Neural progenitor cell (in vitro differentiated cells): ENCODE measurements at regions not wholly inside any gene's neighbourhood (a gene's known extent, or its start where the extent isn't known, plus 50 kb on each side); places are given as distances from the start of the nearest gene placed in this dataset.

Source experiments
- DNase-seq: peaks from one replicate; pipeline ENCODE4 v3.0.0-alpha.2; 2016; ENCODE audit warnings: low spot score
- H2AFZ ChIP-seq: fragments of 200-600 bp; sonication (generic); replicated peaks from 2 replicates; pipeline ENCODE4 v1.6.1; 2016; ENCODE audit warnings: antibody characterized with exemption
- H3F3A ChIP-seq: fragments of 200-600 bp; sonication (generic); 2 replicates; pipeline ENCODE4 v1.6.1; 2016; ENCODE audit warnings: antibody characterized with exemption, low read depth
- H3K27ac ChIP-seq: fragments of 200-600 bp; sonication (generic); 2 replicates; pipeline ENCODE4 v1.5.1; 2016; ENCODE audit warnings: mild to moderate bottlenecking
- H3K27me3 ChIP-seq: fragments of 200-600 bp; sonication (generic); 2 replicates; pipeline ENCODE4 v1.6.1; 2016; ENCODE audit warnings: mild to moderate bottlenecking, moderate library complexity
- H3K36me3 ChIP-seq: fragments of 200-600 bp; sonication (generic); 2 replicates; pipeline ENCODE4 v1.5.1; 2016
- H3K4me1 ChIP-seq: fragments of 200-600 bp; sonication (generic); 2 replicates; pipeline ENCODE4 v1.6.1; 2016; ENCODE audit warnings: mixed run types
- H3K4me2 ChIP-seq: fragments of 200-600 bp; sonication (generic); 2 replicates; pipeline ENCODE4 v1.6.1; 2016
- H3K4me3 ChIP-seq: fragments of 200-600 bp; sonication (generic); 2 replicates; pipeline ENCODE4 v1.5.1; 2016
- H3K79me2 ChIP-seq: fragments of 200-600 bp; sonication (generic); 2 replicates; pipeline ENCODE4 v1.6.1; 2016; ENCODE audit warnings: low read depth
- H3K9ac ChIP-seq: fragments of 200-600 bp; sonication (generic); 2 replicates; pipeline ENCODE4 v1.6.1; 2016
- H3K9me3 ChIP-seq: fragments of 200-600 bp; sonication (generic); 2 replicates; pipeline ENCODE4 v1.5.1; 2016; ENCODE audit warnings: low read depth
- H4K20me1 ChIP-seq: fragments of 200-600 bp; sonication (generic); 2 replicates; pipeline ENCODE4 v1.6.1; 2016; ENCODE audit warnings: low read depth
- H3K27ac Mint-ChIP-seq: 3 replicates; pipeline ENCODE4 v1.8.0; 2021; ENCODE audit warnings: mixed read lengths
- H3K27me3 Mint-ChIP-seq: 2 replicates; pipeline ENCODE4 v1.8.0; 2022; ENCODE audit warnings: low read depth, mild to moderate bottlenecking, inconsistent platforms, moderate library complexity, mixed read lengths; ENCODE audit not compliant: insufficient read depth
- H3K36me3 Mint-ChIP-seq: 3 replicates; pipeline ENCODE4 v1.8.0; 2021; ENCODE audit warnings: mixed read lengths
- H3K4me1 Mint-ChIP-seq: 3 replicates; pipeline ENCODE4 v1.8.0; 2021; ENCODE audit warnings: mixed read lengths
- H3K4me3 Mint-ChIP-seq: 3 replicates; pipeline ENCODE4 v1.8.0; 2021; ENCODE audit warnings: mild to moderate bottlenecking, moderate library complexity, mixed read lengths
- H3K9me3 Mint-ChIP-seq: 3 replicates; pipeline ENCODE4 v1.8.0; 2020; ENCODE audit warnings: mixed read lengths
- EZH2 ChIP-seq: fragments of 200-600 bp; sonication (generic); IDR thresholded peaks from 2 replicates; pipeline ENCODE4 v1.6.1; 2017; ENCODE audit warnings: antibody characterized with exemption, mild to moderate bottlenecking, moderate library complexity
- EZH2phosphoT487 ChIP-seq: fragments of 200-600 bp; sonication (generic); IDR thresholded peaks from 2 replicates; pipeline ENCODE4 v1.6.1; 2017; ENCODE audit warnings: antibody characterized with exemption
- TF ChIP-seq, protein P1 (sequence below): fragments of 200-600 bp; sonication (generic); IDR thresholded peaks from 2 replicates; pipeline ENCODE4 v1.5.1; 2017; ENCODE audit warnings: antibody characterized with exemption, mild to moderate bottlenecking

DNA sequence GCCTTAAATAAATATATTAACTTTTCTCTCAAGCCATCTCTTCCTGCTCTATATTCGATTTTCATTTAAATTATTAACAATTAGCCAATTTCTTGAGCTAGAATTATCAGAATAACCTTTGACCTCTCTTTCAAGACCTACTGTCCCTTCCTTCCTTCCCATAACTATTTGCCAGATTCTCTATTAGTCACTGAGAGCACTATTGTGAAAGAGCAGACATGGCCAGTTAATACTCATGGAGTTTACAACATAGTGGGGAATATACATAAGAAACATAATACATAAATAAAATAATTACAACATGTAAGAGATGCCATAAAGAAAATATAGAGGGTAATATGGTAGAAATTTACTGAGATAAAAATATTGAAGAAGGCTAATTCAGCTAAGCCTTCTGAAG, 72.1 kb upstream of the CHD1 start:
- H3K4me2 ChIP-seq = no peak overlapping the region
- H3F3A ChIP-seq = no peaks in the 10 kb centered on the region
- H3K36me3 ChIP-seq = no peaks in the 10 kb centered on the region
- H3K9me3 Mint-ChIP-seq = no peaks in the 10 kb centered on the region
- no peak overlapping the region for H3K9ac ChIP-seq
- no peaks in the 10 kb centered on the region for H3K27me3 ChIP-seq
- no peaks in the 10 kb centered on the region for H3K4me1 Mint-ChIP-seq
- H3K4me3 ChIP-seq = no peak overlapping the region
- no peaks in the 10 kb centered on the region for H3K9me3 ChIP-seq
- peaks cover 7% of the 10 kb centered on the region for H3K4me1 ChIP-seq
- H3K27ac Mint-ChIP-seq = no peak overlapping the region
- no peaks in the 10 kb centered on the region for H3K27me3 Mint-ChIP-seq
- H3K79me2 ChIP-seq = no peaks in the 10 kb centered on the region
- no peaks in the 10 kb centered on the region for H4K20me1 ChIP-seq
- H3K36me3 Mint-ChIP-seq = no peaks in the 10 kb centered on the region
- no peak for DNase-seq
- H3K27ac ChIP-seq = no peak overlapping the region
- TF ChIP-seq, protein P1, sequence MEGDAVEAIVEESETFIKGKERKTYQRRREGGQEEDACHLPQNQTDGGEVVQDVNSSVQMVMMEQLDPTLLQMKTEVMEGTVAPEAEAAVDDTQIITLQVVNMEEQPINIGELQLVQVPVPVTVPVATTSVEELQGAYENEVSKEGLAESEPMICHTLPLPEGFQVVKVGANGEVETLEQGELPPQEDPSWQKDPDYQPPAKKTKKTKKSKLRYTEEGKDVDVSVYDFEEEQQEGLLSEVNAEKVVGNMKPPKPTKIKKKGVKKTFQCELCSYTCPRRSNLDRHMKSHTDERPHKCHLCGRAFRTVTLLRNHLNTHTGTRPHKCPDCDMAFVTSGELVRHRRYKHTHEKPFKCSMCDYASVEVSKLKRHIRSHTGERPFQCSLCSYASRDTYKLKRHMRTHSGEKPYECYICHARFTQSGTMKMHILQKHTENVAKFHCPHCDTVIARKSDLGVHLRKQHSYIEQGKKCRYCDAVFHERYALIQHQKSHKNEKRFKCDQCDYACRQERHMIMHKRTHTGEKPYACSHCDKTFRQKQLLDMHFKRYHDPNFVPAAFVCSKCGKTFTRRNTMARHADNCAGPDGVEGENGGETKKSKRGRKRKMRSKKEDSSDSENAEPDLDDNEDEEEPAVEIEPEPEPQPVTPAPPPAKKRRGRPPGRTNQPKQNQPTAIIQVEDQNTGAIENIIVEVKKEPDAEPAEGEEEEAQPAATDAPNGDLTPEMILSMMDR = no peak
- no peak for TF ChIP-seq EZH2phosphoT487
- TF ChIP-seq EZH2 = no peak
- no peak overlapping the region for H2AFZ ChIP-seq
- no peak overlapping the region for H3K4me3 Mint-ChIP-seq

DNA sequence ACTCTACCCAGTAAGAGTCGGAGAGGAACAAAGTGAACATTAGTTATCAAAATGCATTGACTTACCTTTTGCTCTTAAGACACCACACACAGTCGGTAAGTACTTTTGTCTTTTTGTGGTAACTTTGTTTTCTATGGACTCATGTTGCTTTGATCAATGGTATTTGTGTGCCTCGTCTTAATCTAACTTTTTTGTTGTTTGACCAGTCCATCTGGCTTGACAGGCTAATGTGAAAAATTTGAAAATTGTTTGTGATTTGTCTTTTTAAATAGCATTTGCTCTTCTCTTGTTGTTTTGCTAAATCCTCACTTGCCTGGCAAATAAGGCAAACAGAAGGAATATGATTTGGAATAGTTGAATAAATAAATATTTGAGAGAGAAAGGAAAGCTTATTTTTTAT, 71.4 kb upstream of the CHD1 start:
- H3K36me3 Mint-ChIP-seq = no peaks in the 10 kb centered on the region

DNA sequence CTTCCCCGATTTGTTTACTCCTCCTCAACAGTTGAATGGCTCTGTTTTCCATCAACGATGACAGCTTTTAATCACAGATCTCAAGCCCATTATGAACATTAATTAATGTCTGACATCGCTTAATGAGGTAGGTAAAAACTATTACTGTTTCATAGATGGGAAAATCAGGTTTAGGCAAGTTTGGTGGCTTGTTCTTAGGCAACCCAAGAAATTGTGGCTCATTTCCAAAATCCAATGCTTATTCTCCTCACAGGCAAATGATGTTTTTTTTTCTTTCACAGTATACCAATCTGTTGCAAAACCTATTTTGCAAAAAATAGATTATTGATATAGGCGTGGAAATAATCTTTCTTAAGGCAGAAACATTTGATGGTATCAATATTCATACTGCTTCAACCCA, 70.8 kb upstream of the CHD1 start:
- H3K27ac ChIP-seq = no peak overlapping the region
- H3K27me3 Mint-ChIP-seq = no peaks in the 10 kb centered on the region
- H3K9me3 Mint-ChIP-seq = no peaks in the 10 kb centered on the region
- H3K4me2 ChIP-seq = no peak overlapping the region
- H3K27me3 ChIP-seq = no peaks in the 10 kb centered on the region
- peaks cover 7% of the 10 kb centered on the region for H3K4me1 ChIP-seq
- H4K20me1 ChIP-seq = no peaks in the 10 kb centered on the region
- no peaks in the 10 kb centered on the region for H3K9me3 ChIP-seq
- TF ChIP-seq, protein P1 = no peak
- TF ChIP-seq EZH2phosphoT487 = no peak
- TF ChIP-seq EZH2 = no peak
- H3K4me3 ChIP-seq = no peak overlapping the region
- H3K9ac ChIP-seq = no peak overlapping the region
- H3K4me1 Mint-ChIP-seq = no peaks in the 10 kb centered on the region
- H3K4me3 Mint-ChIP-seq = no peak overlapping the region
- H3K36me3 ChIP-seq = no peaks in the 10 kb centered on the region
- DNase-seq = no peak
- no peaks in the 10 kb centered on the region for H3K79me2 ChIP-seq
- no peaks in the 10 kb centered on the region for H3K36me3 Mint-ChIP-seq
- no peak overlapping the region for H3K27ac Mint-ChIP-seq
- H3F3A ChIP-seq = no peaks in the 10 kb centered on the region
- no peak overlapping the region for H2AFZ ChIP-seq

More for the DNA sequence above, 71.4 kb upstream of the CHD1 start:
- no peaks in the 10 kb centered on the region for H3K79me2 ChIP-seq
- no peak overlapping the region for H2AFZ ChIP-seq
- DNase-seq = no peak
- no peaks in the 10 kb centered on the region for H3K27me3 Mint-ChIP-seq
- H3K4me1 ChIP-seq = peaks cover 7% of the 10 kb centered on the region
- H4K20me1 ChIP-seq = no peaks in the 10 kb centered on the region
- H3K4me1 Mint-ChIP-seq = no peaks in the 10 kb centered on the region
- H3K36me3 ChIP-seq = no peaks in the 10 kb centered on the region
- no peaks in the 10 kb centered on the region for H3F3A ChIP-seq
- no peaks in the 10 kb centered on the region for H3K9me3 ChIP-seq
- no peak overlapping the region for H3K9ac ChIP-seq
- no peak overlapping the region for H3K4me3 Mint-ChIP-seq
- H3K27ac Mint-ChIP-seq = no peak overlapping the region
- H3K4me3 ChIP-seq = no peak overlapping the region
- H3K27ac ChIP-seq = no peak overlapping the region
- no peak for TF ChIP-seq EZH2
- TF ChIP-seq, protein P1 = no peak
- TF ChIP-seq EZH2phosphoT487 = no peak
- no peaks in the 10 kb centered on the region for H3K27me3 ChIP-seq
- no peak overlapping the region for H3K4me2 ChIP-seq
- no peaks in the 10 kb centered on the region for H3K9me3 Mint-ChIP-seq
